DOHH2 (cell line): ENCODE measurements at regions not wholly inside any gene's neighbourhood (a gene's known extent, or its start where the extent isn't known, plus 50 kb on each side); places are given as distances from the start of the nearest gene placed in this dataset.

Experiments
- H3F3A ChIP-seq: fragments of 200-600 bp; sonication (generic), shearing (Covaris generic); 2 replicates; pipeline ENCODE4 v1.6.0; 2016; ENCODE audit warnings: antibody characterized with exemption, mild to moderate bottlenecking; ENCODE audit not compliant: control insufficient read depth, insufficient read depth
- H3K27ac ChIP-seq: fragments of 200-600 bp; sonication (generic); 2 replicates; pipeline ENCODE4 v1.5.1; 2014; ENCODE audit warnings: low read depth, mild to moderate bottlenecking, low read length, moderate library complexity
- H3K27me3 ChIP-seq: fragments of 200-600 bp; sonication (generic); 2 replicates; pipeline ENCODE4 v1.6.1; 2014; ENCODE audit warnings: mild to moderate bottlenecking, low read length, mixed read lengths; ENCODE audit not compliant: control insufficient read depth
- H3K36me3 ChIP-seq: fragments of 200-600 bp; sonication (generic); 2 replicates; pipeline ENCODE4 v1.6.1; 2014; ENCODE audit warnings: mild to moderate bottlenecking, low read length, moderate library complexity, mixed read lengths; ENCODE audit not compliant: control insufficient read depth
- H3K4me1 ChIP-seq: fragments of 200-600 bp; sonication (generic); 2 replicates; pipeline ENCODE4 v1.6.1; 2014; ENCODE audit warnings: mild to moderate bottlenecking, low read length, mixed read lengths; ENCODE audit not compliant: control insufficient read depth
- H3K4me2 ChIP-seq: fragments of 200-600 bp; sonication (generic); 2 replicates; pipeline ENCODE4 v1.6.0; 2014; ENCODE audit warnings: mild to moderate bottlenecking, low read length, moderate library complexity
- H3K4me3 ChIP-seq: fragments of 200-600 bp; sonication (generic); 2 replicates; pipeline ENCODE4 v1.5.1; 2014; ENCODE audit warnings: mild to moderate bottlenecking, low read length, mixed read lengths
- H3K79me2 ChIP-seq: fragments of 200-600 bp; sonication (generic); 2 replicates; pipeline ENCODE4 v1.6.1; 2014; ENCODE audit warnings: mild to moderate bottlenecking, low read length, mixed read lengths; ENCODE audit not compliant: control insufficient read depth
- H3K9me2 ChIP-seq: fragments of 200-600 bp; sonication (generic); replicated peaks from 2 replicates; pipeline ENCODE4 v1.6.1; 2014; ENCODE audit warnings: mild to moderate bottlenecking, low read length, mixed read lengths; ENCODE audit not compliant: control insufficient read depth
- H3K9me3 ChIP-seq: fragments of 200-600 bp; sonication (generic); 2 replicates; pipeline ENCODE4 v1.6.1; 2014; ENCODE audit warnings: antibody characterized with exemption, low read length, mixed read lengths; ENCODE audit not compliant: control insufficient read depth, insufficient read depth
- H4K20me1 ChIP-seq: fragments of 200-600 bp; sonication (generic); 2 replicates; pipeline ENCODE4 v1.6.0; 2014; ENCODE audit warnings: low read depth, mild to moderate bottlenecking, antibody characterized with exemption, low read length, moderate library complexity; ENCODE audit not compliant: control insufficient read depth, insufficient read depth
- CTCF ChIP-seq: fragments of 200-600 bp; sonication (generic); IDR thresholded peaks from one replicate; pipeline ENCODE4 v1.5.1; 2014; ENCODE audit warnings: antibody characterized with exemption, mild to moderate bottlenecking, low read depth, low read length; ENCODE audit not compliant: poor library complexity, severe bottlenecking
- EZH2phosphoT487 ChIP-seq: fragments of 200-600 bp; sonication (generic); IDR thresholded peaks from 2 replicates; pipeline ENCODE4 v1.6.1; 2017; ENCODE audit warnings: borderline replicate concordance, mild to moderate bottlenecking, antibody characterized with exemption, low read length, moderate library complexity, mixed read lengths

- no peaks in the 10 kb centered on the region for H3K27me3 ChIP-seq
- no peaks in the 10 kb centered on the region for H3K79me2 ChIP-seq
- no peaks in the 10 kb centered on the region for H3F3A ChIP-seq
- H3K27ac ChIP-seq = no peak overlapping the region
- no peaks in the 10 kb centered on the region for H3K9me2 ChIP-seq
- H3K9me3 ChIP-seq = peaks cover 7% of the 10 kb centered on the region; the same call in 1 of the 2 replicates
- H3K4me1 ChIP-seq = no peaks in the 10 kb centered on the region
- TF ChIP-seq EZH2phosphoT487 (no peak), CTCF (no peak)
- H4K20me1 ChIP-seq = no peaks in the 10 kb centered on the region
- no peak overlapping the region for H3K4me3 ChIP-seq
- no peak overlapping the region for H3K4me2 ChIP-seq
- H3K36me3 ChIP-seq = no peaks in the 10 kb centered on the region
Measured at GRCh38 chr21:23639721-23640120, 1967.6 kb downstream of the MRPL39 start.

GRCh38 chr21:23638131-23638695 is 1969.1 kb downstream of the MRPL39 start:
- TF ChIP-seq EZH2phosphoT487 (no peak), CTCF (no peak)
- Histone ChIP-seq H3K4me3 (no peak overlapping the region), H3K79me2 (no peaks in the 10 kb centered on the region), H4K20me1 (no peaks in the 10 kb centered on the region), H3F3A (no peaks in the 10 kb centered on the region), H3K36me3 (no peaks in the 10 kb centered on the region), H3K4me1 (no peaks in the 10 kb centered on the region), H3K9me2 (no peaks in the 10 kb centered on the region), H3K4me2 (no peak overlapping the region), H3K27ac (no peak overlapping the region), H3K27me3 (no peaks in the 10 kb centered on the region), H3K9me3 (peaks cover 7% of the 10 kb centered on the region; the same call in 1 of the 2 replicates)

- H3K4me1 ChIP-seq = no peaks in the 10 kb centered on the region
- H4K20me1 ChIP-seq = no peaks in the 10 kb centered on the region
- H3K27me3 ChIP-seq = no peaks in the 10 kb centered on the region
- peaks cover 7% of the 10 kb centered on the region; the same call in 1 of the 2 replicates for H3K9me3 ChIP-seq
- H3F3A ChIP-seq = no peaks in the 10 kb centered on the region
- H3K36me3 ChIP-seq = no peaks in the 10 kb centered on the region
- no peak overlapping the region for H3K4me2 ChIP-seq
- TF ChIP-seq EZH2phosphoT487 (no peak), CTCF (no peak)
- no peaks in the 10 kb centered on the region for H3K9me2 ChIP-seq
- no peaks in the 10 kb centered on the region for H3K79me2 ChIP-seq
- no peak overlapping the region for H3K27ac ChIP-seq
- no peak overlapping the region for H3K4me3 ChIP-seq
Measured at GRCh38 chr21:23633447-23633940, 1973.8 kb downstream of the MRPL39 start.
